ENCODE measurements at regions not wholly inside any gene's neighbourhood (a gene's known extent, or its start where the extent isn't known, plus 50 kb on each side); places are given as distances from the start of the nearest gene placed in this dataset.

- Histone ChIP-seq H3K4me1 (no peaks in the 10 kb centered on the region), H3K36me3 (ENCODE audit: low read depth, missing control alignments) (no peaks in the 10 kb centered on the region), H3K27ac (no peak overlapping the region), H3K27me3 (no peaks in the 10 kb centered on the region), H3K9me3 (no peaks in the 10 kb centered on the region), H3K4me3 (no peak overlapping the region)
- intact Hi-C loops (cut with DNase I; ENCODE audit: low total_unique reads), result no loop called here
- TF ChIP-seq CTCF (IDR thresholded peaks at IDR 0.05) (no peak), POLR2A (IDR thresholded peaks at IDR 0.05) (no peak)
- WGBS, 2 donors, result 84 to 87% methylated on average over 2 of the region's 2 CpGs
- DNase-seq, result no peak
Observed at GRCh38 chr7:17710312-17710711, 230.0 kb downstream of the SNX13 start.

GRCh38 chr7:17713584-17713983, 226.7 kb downstream of the SNX13 start:
- TF ChIP-seq POLR2A (IDR thresholded peaks at IDR 0.05), result no peak
- TF ChIP-seq CTCF (IDR thresholded peaks at IDR 0.05), result no peak
- no peak for DNase-seq
- no peak overlapping the region for H3K4me3 ChIP-seq
- no peaks in the 10 kb centered on the region for H3K27me3 ChIP-seq
- H3K27ac ChIP-seq, result no peak overlapping the region
- no peaks in the 10 kb centered on the region for H3K4me1 ChIP-seq
- 0 to 54% methylated on average over 1 of the region's 1 CpG for WGBS, 2 donors
- intact Hi-C loops (cut with DNase I; ENCODE audit: low total_unique reads), result no loop called here
- no peaks in the 10 kb centered on the region for H3K9me3 ChIP-seq
- H3K36me3 ChIP-seq (ENCODE audit: low read depth, missing control alignments), result no peaks in the 10 kb centered on the region

- Histone ChIP-seq H3K27me3 (no peaks in the 10 kb centered on the region), H3K4me3 (no peak overlapping the region), H3K36me3 (ENCODE audit: low read depth, missing control alignments) (no peaks in the 10 kb centered on the region), H3K27ac (no peak overlapping the region), H3K4me1 (no peaks in the 10 kb centered on the region), H3K9me3 (no peaks in the 10 kb centered on the region)
- TF ChIP-seq POLR2A (IDR thresholded peaks at IDR 0.05) (no peak), CTCF (IDR thresholded peaks at IDR 0.05) (no peak)
- WGBS, 2 donors, result 80 to 85% methylated on average over 1 to 2 of the region's 2 CpGs
- intact Hi-C loops (cut with DNase I; ENCODE audit: low total_unique reads), result no loop called here
- DNase-seq, result no peak
Observed at GRCh38 chr7:17716816-17717215, 223.5 kb downstream of the SNX13 start.

- TF ChIP-seq POLR2A (IDR thresholded peaks at IDR 0.05) (no peak), CTCF (IDR thresholded peaks at IDR 0.05) (no peak)
- Histone ChIP-seq H3K27me3 (no peaks in the 10 kb centered on the region), H3K27ac (no peak overlapping the region), H3K4me1 (no peaks in the 10 kb centered on the region), H3K36me3 (ENCODE audit: low read depth, missing control alignments) (no peaks in the 10 kb centered on the region), H3K9me3 (no peaks in the 10 kb centered on the region), H3K4me3 (no peak overlapping the region)
- 85 to 92% methylated on average over 5 of the region's 5 CpGs for WGBS, 2 donors
- intact Hi-C loops (cut with DNase I; ENCODE audit: low total_unique reads), result no loop called here
- no peak for DNase-seq
Observed at GRCh38 chr7:17719998-17720397, 220.3 kb downstream of the SNX13 start.

- no peaks in the 10 kb centered on the region for H3K4me1 ChIP-seq
- no peaks in the 10 kb centered on the region for H3K9me3 ChIP-seq
- DNase-seq, result no peak
- H3K36me3 ChIP-seq (ENCODE audit: low read depth, missing control alignments), result no peaks in the 10 kb centered on the region
- intact Hi-C loops (cut with DNase I; ENCODE audit: low total_unique reads), result no loop called here
- H3K27me3 ChIP-seq, result no peaks in the 10 kb centered on the region
- no peak overlapping the region for H3K4me3 ChIP-seq
- no peak overlapping the region for H3K27ac ChIP-seq
- TF ChIP-seq CTCF (IDR thresholded peaks at IDR 0.05) (no peak), POLR2A (IDR thresholded peaks at IDR 0.05) (no peak)
Observed at GRCh38 chr7:17721736-17722285, 218.5 kb downstream of the SNX13 start.
